Mucosa of stomach (tissue), 1 donor: ENCODE measurements at regions not wholly inside any gene's neighbourhood (a gene's known extent, or its start where the extent isn't known, plus 50 kb on each side); places are given as distances from the start of the nearest gene placed in this dataset.
"Not testable (repeated sequence)": the region's sequence is repeated elsewhere in the genome, so short reads cannot be mapped to it uniquely, and the experiment has no call there.

ENCODE experiments used
- H3K27me3 ChIP-seq: one replicate; pipeline ENCODE4 v1.7.0; 2013; ENCODE audit warnings: mild to moderate bottlenecking, low read length; ENCODE audit not compliant: control insufficient read depth, insufficient read depth
- H3K36me3 ChIP-seq: one replicate; pipeline ENCODE4 v1.7.0; 2013; ENCODE audit warnings: low read length; ENCODE audit not compliant: control insufficient read depth, insufficient read depth
- H3K4me1 ChIP-seq: one replicate; pipeline ENCODE4 v1.7.0; 2013; ENCODE audit warnings: mild to moderate bottlenecking, low read length; ENCODE audit not compliant: control insufficient read depth, insufficient read depth
- H3K4me3 ChIP-seq: one replicate; pipeline ENCODE4 v1.7.0; 2013; ENCODE audit warnings: low read length
- H3K9ac ChIP-seq: one replicate; pipeline ENCODE4 v1.7.0; 2013; ENCODE audit warnings: mild to moderate bottlenecking, low read length, moderate library complexity
- H3K9me3 ChIP-seq: one replicate; pipeline ENCODE4 v1.7.0; 2013; ENCODE audit warnings: mild to moderate bottlenecking, low read length, moderate library complexity; ENCODE audit not compliant: control insufficient read depth
- donor health status: Pancreatic carcinoma.

GRCh38 chr1:25129380-25129779 is 102.9 kb downstream of the SYF2 start:
- no peak overlapping the region for H3K4me3 ChIP-seq
- H3K36me3 ChIP-seq = no peaks in the 10 kb centered on the region
- no peaks in the 10 kb centered on the region for H3K4me1 ChIP-seq
- no peaks in the 10 kb centered on the region for H3K27me3 ChIP-seq
- no peak overlapping the region for H3K9ac ChIP-seq
- peaks cover 4% of the 10 kb centered on the region for H3K9me3 ChIP-seq

DNA sequence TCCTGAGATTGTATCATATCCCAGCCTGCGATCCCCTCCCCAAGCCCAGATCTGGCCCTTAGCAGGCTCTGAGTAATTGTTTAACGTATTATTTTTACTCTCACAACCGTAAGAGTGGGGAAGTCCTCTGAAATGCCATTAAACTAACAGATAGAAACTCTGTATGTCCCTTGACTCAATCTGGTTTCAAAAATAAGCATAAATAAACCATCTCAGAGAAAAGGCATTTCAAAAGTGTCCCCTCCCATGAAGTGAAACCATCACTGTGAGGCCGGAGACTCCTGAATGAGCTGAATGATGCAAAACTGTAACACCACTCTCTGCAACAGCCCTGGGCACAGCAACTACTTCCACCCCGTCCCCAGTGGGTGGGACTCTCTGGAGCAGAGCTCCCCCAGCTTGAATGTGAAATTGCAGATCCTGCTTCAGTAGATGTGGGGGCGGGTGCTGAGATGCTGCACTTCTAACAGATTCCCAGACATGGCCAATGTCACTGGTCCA is 104.1 kb downstream of the SYF2 start:
- no peaks in the 10 kb centered on the region for H3K36me3 ChIP-seq

DNA sequence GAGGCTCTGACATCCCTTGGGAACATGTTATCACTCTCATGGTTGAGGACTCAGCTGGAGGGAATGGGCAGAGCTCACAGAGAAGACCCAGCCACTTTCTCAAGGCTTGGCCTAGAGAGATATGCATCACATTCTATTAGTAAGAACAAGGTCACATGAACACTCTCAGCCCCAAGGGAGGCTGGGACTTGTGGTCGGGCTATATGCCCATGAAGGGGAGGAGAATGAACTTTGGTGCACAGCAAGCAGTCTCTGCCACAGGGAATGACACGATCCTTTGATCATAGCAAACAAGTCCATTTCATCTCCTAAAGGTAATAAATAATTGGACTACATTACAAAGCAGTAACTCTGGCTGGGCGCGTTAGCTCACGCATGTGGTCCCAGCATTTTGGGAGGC is 105.7 kb downstream of the SYF2 start:
- Histone ChIP-seq H3K9me3 (peaks cover 4% of the 10 kb centered on the region), H3K27me3 (no peaks in the 10 kb centered on the region), H3K4me3 (no peak overlapping the region), H3K36me3 (no peaks in the 10 kb centered on the region), H3K4me1 (no peaks in the 10 kb centered on the region), H3K9ac (no peak overlapping the region)

More for the DNA sequence above, 104.1 kb downstream of the SYF2 start:
- H3K9ac ChIP-seq = no peak overlapping the region
- no peaks in the 10 kb centered on the region for H3K4me1 ChIP-seq
- H3K4me3 ChIP-seq = no peak overlapping the region
- H3K9me3 ChIP-seq = peaks cover 4% of the 10 kb centered on the region
- H3K27me3 ChIP-seq = no peaks in the 10 kb centered on the region

GRCh38 chr1:25123551-25123950 is 108.8 kb downstream of the SYF2 start:
- Histone ChIP-seq H3K9ac (no peak overlapping the region), H3K36me3 (no peaks in the 10 kb centered on the region), H3K4me1 (no peaks in the 10 kb centered on the region), H3K27me3 (no peaks in the 10 kb centered on the region), H3K9me3 (peaks cover 4% of the 10 kb centered on the region), H3K4me3 (no peak overlapping the region)

DNA sequence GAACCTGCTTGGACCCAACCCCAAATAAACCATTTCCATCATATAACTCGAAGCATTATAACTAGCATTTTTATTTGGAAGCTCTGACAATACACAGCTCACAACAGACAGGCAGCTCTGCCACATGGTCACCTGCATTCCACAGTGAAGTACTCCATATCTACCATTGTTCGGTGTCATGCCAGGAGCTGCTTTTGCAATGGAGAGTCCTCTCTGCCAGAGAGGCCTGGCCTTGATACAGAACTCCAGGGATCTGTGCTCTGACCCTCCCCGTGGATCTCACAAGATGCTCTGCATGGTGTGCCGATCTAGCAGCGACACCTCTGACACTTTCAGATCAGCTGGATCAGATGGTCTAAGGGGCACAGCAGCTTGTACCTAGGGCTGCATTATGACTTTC is 109.6 kb downstream of the SYF2 start:
- Histone ChIP-seq H3K27me3 (no peaks in the 10 kb centered on the region), H3K36me3 (no peaks in the 10 kb centered on the region), H3K4me1 (no peaks in the 10 kb centered on the region), H3K9me3 (peaks cover 4% of the 10 kb centered on the region), H3K9ac (no peak overlapping the region), H3K4me3 (no peak overlapping the region)

DNA sequence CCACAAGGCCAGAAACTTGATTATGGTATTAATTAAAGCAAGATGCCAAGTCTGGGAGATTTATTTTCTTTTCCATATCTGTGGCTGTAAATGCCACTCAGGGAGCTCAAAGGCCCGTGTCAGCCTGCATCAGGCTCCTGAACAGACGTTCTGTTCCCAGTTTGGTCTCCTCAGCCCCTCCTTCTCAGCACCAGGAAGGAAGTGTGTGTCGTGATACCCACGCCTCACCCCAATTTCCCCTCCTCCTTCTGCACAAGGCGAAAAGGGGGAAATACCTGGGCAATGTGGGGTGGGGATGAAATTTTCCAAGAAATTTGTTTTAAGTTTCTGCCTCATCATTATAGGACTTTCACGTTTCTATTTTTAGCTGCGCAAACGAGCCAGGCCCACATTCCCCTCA is 112.0 kb downstream of the SYF2 start:
- no peak overlapping the region for H3K9ac ChIP-seq
- H3K27me3 ChIP-seq = no peaks in the 10 kb centered on the region
- no peaks in the 10 kb centered on the region for H3K36me3 ChIP-seq
- H3K4me1 ChIP-seq = no peaks in the 10 kb centered on the region
- H3K4me3 ChIP-seq = no peak overlapping the region
- no peaks in the 10 kb centered on the region for H3K9me3 ChIP-seq

- Histone ChIP-seq H3K9me3 (no peaks in the 10 kb centered on the region), H3K27me3 (no peaks in the 10 kb centered on the region), H3K4me3 (no peak overlapping the region), H3K36me3 (no peaks in the 10 kb centered on the region), H3K4me1 (no peaks in the 10 kb centered on the region), H3K9ac (no peak overlapping the region)
Measured at GRCh38 chr1:25118546-25118945, 113.8 kb downstream of the SYF2 start.

GRCh38 chr1:25117233-25117823 is 115.0 kb downstream of the SYF2 start:
- Histone ChIP-seq H3K9ac (no peak overlapping the region), H3K27me3 (no peaks in the 10 kb centered on the region), H3K36me3 (no peaks in the 10 kb centered on the region), H3K9me3 (no peaks in the 10 kb centered on the region), H3K4me3 (no peak overlapping the region), H3K4me1 (no peaks in the 10 kb centered on the region)

DNA sequence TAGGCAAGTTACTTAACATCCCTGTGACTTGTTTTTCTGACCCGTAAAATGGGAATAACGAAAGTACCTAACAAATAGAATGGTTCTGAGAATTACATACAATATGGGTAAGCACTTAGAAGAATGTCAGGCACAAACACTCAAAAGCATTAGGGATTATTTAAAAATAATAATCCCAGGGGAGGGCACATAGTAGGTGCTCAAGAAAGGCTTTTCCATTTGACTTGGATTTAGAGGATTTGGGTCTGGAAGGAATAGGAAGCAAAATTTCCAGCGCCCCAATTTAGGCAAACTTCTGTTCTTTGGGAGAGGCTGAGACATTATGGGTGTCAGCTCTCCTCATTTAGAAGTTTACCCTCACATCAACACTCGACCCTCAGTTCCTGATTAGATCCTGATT is 115.5 kb downstream of the SYF2 start:
- Histone ChIP-seq H3K9ac (no peak overlapping the region), H3K4me1 (no peaks in the 10 kb centered on the region), H3K4me3 (no peak overlapping the region)

GRCh38 chr1:25116117-25116516 is 116.2 kb downstream of the SYF2 start:
- H3K27me3 ChIP-seq, H3K4me1 ChIP-seq, H3K36me3 ChIP-seq, H3K4me3 ChIP-seq, H3K9ac ChIP-seq, H3K9me3 ChIP-seq: not testable (repeated sequence)

More for the DNA sequence above, 115.5 kb downstream of the SYF2 start:
- Histone ChIP-seq H3K27me3 (no peaks in the 10 kb centered on the region), H3K36me3 (no peaks in the 10 kb centered on the region), H3K9me3 (no peaks in the 10 kb centered on the region)

GRCh38 chr1:25113731-25114130 is 118.6 kb downstream of the SYF2 start:
- Histone ChIP-seq H3K9me3 (no peaks in the 10 kb centered on the region), H3K9ac (no peak overlapping the region)

GRCh38 chr1:25113086-25113485 is 119.2 kb downstream of the SYF2 start:
- Histone ChIP-seq H3K4me3 (no peak overlapping the region), H3K36me3 (no peaks in the 10 kb centered on the region), H3K4me1 (no peaks in the 10 kb centered on the region), H3K9me3 (no peaks in the 10 kb centered on the region), H3K27me3 (no peaks in the 10 kb centered on the region), H3K9ac (no peak overlapping the region)

More at GRCh38 chr1:25113731-25114130, 118.6 kb downstream of the SYF2 start:
- no peaks in the 10 kb centered on the region for H3K4me1 ChIP-seq
- no peaks in the 10 kb centered on the region for H3K27me3 ChIP-seq
- H3K36me3 ChIP-seq = no peaks in the 10 kb centered on the region
- no peak overlapping the region for H3K4me3 ChIP-seq

GRCh38 chr1:25112400-25112799 is 119.9 kb downstream of the SYF2 start:
- Histone ChIP-seq H3K4me3 (no peak overlapping the region), H3K9me3 (no peaks in the 10 kb centered on the region), H3K9ac (no peak overlapping the region), H3K36me3 (no peaks in the 10 kb centered on the region), H3K4me1 (no peaks in the 10 kb centered on the region), H3K27me3 (no peaks in the 10 kb centered on the region)
